IMR-90 (cell line): ENCODE measurements at regions not wholly inside any gene's neighbourhood (a gene's known extent, or its start where the extent isn't known, plus 50 kb on each side); places are given as distances from the start of the nearest gene placed in this dataset.

Experiments
- ATAC-seq: fragments of 200-7000 bp; cut with Tn5 transposase; 2 replicates; pipeline ENCODE4 v1.9.1; 2020; ENCODE audit warnings: low read depth, mild to moderate bottlenecking, moderate library complexity
- BruUV-seq: library from RNA; stranded (reverse); fragments of 400-500 nt; replicated peaks from 2 replicates; lab custom pipeline; 2021; lab: Mats Ljungman, UMichigan
- CTCF ChIA-PET: fragments of 300-600 bp; formaldehyde crosslinking; extraction: SDS; loops from one replicate; lab custom pipeline; 2021; ENCODE audit warnings: antibody characterized with exemption; lab: Yijun Ruan, JAX
- POLR2A ChIA-PET: fragments of 300-600 bp; sonication (Branson Sonifier 250); formaldehyde crosslinking; loops from one replicate; lab custom pipeline; 2022; ENCODE audit warnings: antibody characterized with exemption; ENCODE audit not compliant: unreplicated experiment; lab: Charles Lee
- DNase-seq: peaks from one replicate; pipeline ENCODE4 v3.0.0; 2013
- H2AFZ ChIP-seq: replicated peaks from 2 replicates; pipeline ENCODE3; 2013; ENCODE audit warnings: low read length, mild to moderate bottlenecking; ENCODE audit not compliant: poor library complexity
- H2AK5ac ChIP-seq: 2 replicates; pipeline ENCODE4 v1.6.1; 2013; ENCODE audit warnings: low read depth, low read length, inconsistent platforms
- H2AK9ac ChIP-seq: replicated peaks from 2 replicates; pipeline ENCODE3; 2013; ENCODE audit warnings: mild to moderate bottlenecking, low read depth, low read length, moderate library complexity; ENCODE audit not compliant: poor library complexity
- H2BK120ac ChIP-seq: 2 replicates; pipeline ENCODE4 v1.6.1; 2013; ENCODE audit warnings: low read depth, low read length, inconsistent platforms
- H2BK15ac ChIP-seq: 3 replicates; pipeline ENCODE4 v1.6.1; 2013; ENCODE audit warnings: low read depth, low read length, inconsistent platforms
- H2BK20ac ChIP-seq: 2 replicates; pipeline ENCODE4 v1.6.1; 2013; ENCODE audit warnings: low read depth, mild to moderate bottlenecking, inconsistent platforms, low read length, moderate library complexity
- H2BK5ac ChIP-seq: 2 replicates; pipeline ENCODE4 v1.6.1; 2013; ENCODE audit warnings: mild to moderate bottlenecking, low read depth, low read length, inconsistent platforms; ENCODE audit not compliant: poor library complexity, severe bottlenecking
- H3K14ac ChIP-seq: replicated peaks from 2 replicates; pipeline ENCODE4 v1.6.1; 2013; ENCODE audit warnings: low read depth, low read length, inconsistent platforms
- H3K18ac ChIP-seq: 2 replicates; pipeline ENCODE4 v1.6.1; 2013; ENCODE audit warnings: low read depth, low read length, control low read depth
- H3K23ac ChIP-seq: 2 replicates; pipeline ENCODE4 v1.6.1; 2013; ENCODE audit warnings: low read depth, low read length, inconsistent platforms
- H3K27ac ChIP-seq: 2 replicates; pipeline ENCODE4 v1.5.1; 2013; ENCODE audit warnings: mild to moderate bottlenecking, control low read depth, low read length; ENCODE audit not compliant: insufficient read depth
- H3K27me3 ChIP-seq: 2 replicates; pipeline ENCODE4 v1.6.1; 2013; ENCODE audit warnings: low read length; ENCODE audit not compliant: control insufficient read depth, insufficient read depth
- H3K36me3 ChIP-seq: 2 replicates; pipeline ENCODE4 v1.6.1; 2013; ENCODE audit warnings: low read length, mixed read lengths; ENCODE audit not compliant: control insufficient read depth, insufficient read depth
- H3K4ac ChIP-seq: 2 replicates; pipeline ENCODE4 v1.6.1; 2013; ENCODE audit warnings: low read depth, low read length, inconsistent platforms
- H3K4me1 ChIP-seq: 2 replicates; pipeline ENCODE4 v1.6.1; 2013; ENCODE audit warnings: low read length, mixed read lengths; ENCODE audit not compliant: control insufficient read depth, insufficient read depth
- H3K4me2 ChIP-seq: 2 replicates; pipeline ENCODE4 v1.6.1; 2013; ENCODE audit warnings: low read depth, mild to moderate bottlenecking, control low read depth, low read length, moderate library complexity
- H3K4me3 ChIP-seq: 2 replicates; pipeline ENCODE4 v1.5.1; 2013; ENCODE audit warnings: low read depth, mild to moderate bottlenecking, control low read depth, low read length, moderate library complexity; ENCODE audit not compliant: insufficient read depth
- H3K56ac ChIP-seq: 2 replicates; pipeline ENCODE4 v1.6.1; 2013; ENCODE audit warnings: low read length, inconsistent platforms; ENCODE audit not compliant: insufficient read depth; ENCODE audit errors: extremely low read depth
- H3K79me1 ChIP-seq, 2 experiments: 2 replicates each; pipeline ENCODE4 v1.6.1; 2013; ENCODE audit warnings: low read length in 2 of 2, inconsistent platforms in 1 of 2, low read depth in 1 of 2
- H3K9ac ChIP-seq: 2 replicates; pipeline ENCODE4 v1.6.1; 2013; ENCODE audit warnings: low read depth, low read length, control low read depth
- H3K9me1 ChIP-seq: 2 replicates; pipeline ENCODE4 v1.6.1; 2013; ENCODE audit warnings: low read length, inconsistent platforms; ENCODE audit not compliant: insufficient read depth
- H3K9me3 ChIP-seq: 2 replicates; pipeline ENCODE4 v1.6.1; 2013; ENCODE audit warnings: low read length; ENCODE audit not compliant: control insufficient read depth, insufficient read depth
- H4K20me1 ChIP-seq: 2 replicates; pipeline ENCODE4 v1.6.1; 2013; ENCODE audit warnings: low read length, inconsistent platforms; ENCODE audit not compliant: insufficient read depth
- H4K5ac ChIP-seq: 2 replicates; pipeline ENCODE4 v1.6.1; 2013; ENCODE audit warnings: mild to moderate bottlenecking, low read depth, low read length, control low read depth
- H4K8ac ChIP-seq, 2 experiments: 2 replicates each; pipeline ENCODE4 v1.6.1; 2013; ENCODE audit warnings: low read depth in 2 of 2, low read length in 2 of 2, control low read depth in 1 of 2, inconsistent platforms in 1 of 2
- H4K91ac ChIP-seq: 2 replicates; pipeline ENCODE4 v1.6.1; 2013; ENCODE audit warnings: low read depth, low read length, inconsistent platforms; ENCODE audit not compliant: insufficient read depth
- CHD1 ChIP-seq: IDR thresholded peaks from 2 replicates; pipeline ENCODE4 v1.6.1; 2012; ENCODE audit warnings: low read depth, low read length, improper control_type of control experiment
- FOS ChIP-seq: fragments of 150-350 bp; IDR thresholded peaks from 2 replicates; pipeline ENCODE4 v1.6.1; 2016; ENCODE audit warnings: low read depth, low read length
- MAFK ChIP-seq: IDR thresholded peaks from 2 replicates; pipeline ENCODE4 v1.6.1; 2012; ENCODE audit warnings: low read depth, low read length, improper control_type of control experiment
- SMC3 ChIP-seq: fragments of 150-350 bp; IDR thresholded peaks from 2 replicates; pipeline ENCODE4 v1.6.1; 2016; ENCODE audit warnings: low read depth, mild to moderate bottlenecking, antibody characterized with exemption, low read length, moderate library complexity
- USF2 ChIP-seq: fragments of 150-350 bp; IDR thresholded peaks from 2 replicates; pipeline ENCODE4 v1.6.1; 2017; ENCODE audit warnings: mild to moderate bottlenecking, antibody characterized with exemption, low read length, low read depth
- WGBS, 2 experiments: methylation state at CpG; one replicate each; pipeline versions ENCODE4 v1.1.5 to v1.1.7; 2013; ENCODE audit warnings: missing lambda C conversion rate in 2 of 2; ENCODE audit not compliant: insufficient read length in 1 of 2; ENCODE audit errors: extremely low coverage in 2 of 2; 5-methylcytosine and 5-hydroxymethylcytosine counted together
- dilution Hi-C: fragments of 300-500 bp; cut with HindIII; formaldehyde crosslinking; loops from one replicate; pipeline ENCODE4 v1.14.3; 2018; ENCODE audit warnings: low sequenced_read_pairs; ENCODE audit not compliant: unreplicated experiment
- in situ Hi-C: fragments of 300-500 bp; cut with MboI; formaldehyde crosslinking; loops from 3 replicates; pipeline ENCODE4 v1.14.3; 2019; ENCODE audit warnings: low sequenced_read_pairs, inconsistent platforms, mixed read lengths
- intact Hi-C: fragments of 100-400 bp; cut with micrococcal nuclease; formaldehyde crosslinking; loops from 2 replicates; pipeline ENCODE4 v1.10.0; 2022

GRCh38 chr11:27910186-27910931 lies 197.6 kb downstream of the KIF18A start:
- H3K23ac ChIP-seq, result peak overlapping the region; percentile 40; the same call in 1 of the 2 replicates
- H3K4me1 ChIP-seq, result peaks cover 8% of the 10 kb centered on the region
- no peaks in the 10 kb centered on the region for H3K27me3 ChIP-seq
- peak overlapping the region; percentile 43; the same call in 1 of the 2 replicates for H3K18ac ChIP-seq
- ATAC-seq, result peak; percentile 73
- intact Hi-C loops (no loop called here), in situ Hi-C loops (no loop called here), dilution Hi-C loops (no loop called here)
- no peak overlapping the region; the same call in 1 of the 2 replicates for H3K9ac ChIP-seq
- 50% methylated on average over 2 of the region's 5 CpGs; no CpG with 5 or more reads in 1 of the 2 experiments for WGBS, 2 experiments
- H4K5ac ChIP-seq, result no peak overlapping the region
- peak overlapping the region; percentile 33; the same call in 1 of the 2 replicates for H2AK5ac ChIP-seq
- H2BK120ac ChIP-seq, result peak overlapping the region; percentile 83
- no peak overlapping the region for H2AK9ac ChIP-seq
- H2BK15ac ChIP-seq, result peak overlapping the region; percentile 81
- no peaks in the 10 kb centered on the region for H3K79me1 ChIP-seq
- peak; percentile 84 for DNase-seq
- 0 out of 2 replicates have a peak overlapping the region, but pooled peaks have one; percentile 29 for H3K56ac ChIP-seq
- peak overlapping the region; percentile 56 for H3K14ac ChIP-seq
- no peak overlapping the region for H3K4me2 ChIP-seq
- peak overlapping the region; percentile 90 for H2BK20ac ChIP-seq
- peak overlapping the region; percentile 59 for H4K91ac ChIP-seq
- peak overlapping the region; percentile 62 to 71; a peak in 3 of 4 replicates for H4K8ac ChIP-seq
- peak overlapping the region; percentile 70 for H2BK5ac ChIP-seq
- H3K9me1 ChIP-seq, result peaks cover 9% of the 10 kb centered on the region
- POLR2A ChIA-PET, result interaction anchor here (0.6 kb wide), 1 partner anchor 19 kb away, joined by 3 read pairs; no protein-coding TSS in a partner anchor
- CTCF ChIA-PET, result interaction anchor here (0.6 to 0.9 kb wide), 2 partner anchors 9 to 57 kb away, joined by 3 read pairs; no protein-coding TSS in a partner anchor
- no peaks in the 10 kb centered on the region for H3K9me3 ChIP-seq
- no peaks in the 10 kb centered on the region for H3K36me3 ChIP-seq
- no peak overlapping the region; the same call in 1 of the 2 replicates for H3K27ac ChIP-seq
- TF ChIP-seq USF2 (no peak), MAFK (peak; percentile 38), FOS (peak; percentile 51; the same call in 1 of the 2 replicates), CHD1 (no peak), SMC3 (0 out of 2 replicates have a peak, but pooled peaks have one; percentile 9)
- BruUV-seq, result no TSS peak
- peak overlapping the region; percentile 69 for H3K4ac ChIP-seq
- no peak overlapping the region for H2AFZ ChIP-seq
- H3K4me3 ChIP-seq, result no peak overlapping the region
- H4K20me1 ChIP-seq, result no peaks in the 10 kb centered on the region
